DMS114 treated with DMSO at 0.1 percent for 48 hours (cell line): ENCODE measurements at regions not wholly inside any gene's neighbourhood (a gene's known extent, or its start where the extent isn't known, plus 50 kb on each side); places are given as distances from the start of the nearest gene placed in this dataset.
A peak's percentile ranks its signal among the peaks of the same experiment; 100 is the strongest.
"Not testable (repeated sequence)": the region's sequence is repeated elsewhere in the genome, so short reads cannot be mapped to it uniquely, and the experiment has no call there.

Experiments
- DNase-seq: peaks from one replicate; lab custom pipeline; 2025; ENCODE audit not compliant: unreplicated experiment; lab: John Stamatoyannopoulos, UW

- no peak for DNase-seq
Observed at GRCh38 chr9:94033383-94033782, 50.9 kb upstream of the PTPDC1 start.

GRCh38 chr9:94031946-94032345 is 52.3 kb upstream of the PTPDC1 start:
- DNase-seq = no peak

GRCh38 chr9:94031380-94031779 is 52.9 kb upstream of the PTPDC1 start:
- no peak for DNase-seq

- peak; percentile 66 for DNase-seq
Observed at GRCh38 chr9:94030318-94031179, 53.7 kb upstream of the PTPDC1 start.

GRCh38 chr9:94029932-94030317 is 54.3 kb upstream of the PTPDC1 start:
- no peak for DNase-seq

GRCh38 chr9:94026816-94027215 is 57.4 kb upstream of the PTPDC1 start:
- DNase-seq = no peak

GRCh38 chr9:94022476-94022875 is 61.8 kb upstream of the PTPDC1 start:
- not testable (repeated sequence) for DNase-seq

GRCh38 chr9:94020836-94021235 is 63.4 kb upstream of the PTPDC1 start:
- not testable (repeated sequence) for DNase-seq

GRCh38 chr9:94018628-94019027 is 63.5 kb upstream of the BARX1 start:
- no peak for DNase-seq

GRCh38 chr9:94017939-94018531 is 62.9 kb upstream of the BARX1 start:
- DNase-seq = no peak

- DNase-seq = no peak
Observed at GRCh38 chr9:94016744-94017143, 61.6 kb upstream of the BARX1 start.

GRCh38 chr9:94014920-94015319 is 59.8 kb upstream of the BARX1 start:
- DNase-seq = no peak

- peak; percentile 14 for DNase-seq
Observed at GRCh38 chr9:94014066-94014654, 59.0 kb upstream of the BARX1 start.

GRCh38 chr9:94010980-94011533 is 55.9 kb upstream of the BARX1 start:
- DNase-seq = no peak

- DNase-seq = no peak
Observed at GRCh38 chr9:94005272-94005901, 50.2 kb upstream of the BARX1 start.
